ENCODE measurements at regions not wholly inside any gene's neighbourhood (a gene's known extent, or its start where the extent isn't known, plus 50 kb on each side); places are given as distances from the start of the nearest gene placed in this dataset.
A peak's percentile ranks its signal among the peaks of the same experiment; 100 is the strongest.
"Not testable (repeated sequence)": the region's sequence is repeated elsewhere in the genome, so short reads cannot be mapped to it uniquely, and the experiment has no call there.

DNA sequence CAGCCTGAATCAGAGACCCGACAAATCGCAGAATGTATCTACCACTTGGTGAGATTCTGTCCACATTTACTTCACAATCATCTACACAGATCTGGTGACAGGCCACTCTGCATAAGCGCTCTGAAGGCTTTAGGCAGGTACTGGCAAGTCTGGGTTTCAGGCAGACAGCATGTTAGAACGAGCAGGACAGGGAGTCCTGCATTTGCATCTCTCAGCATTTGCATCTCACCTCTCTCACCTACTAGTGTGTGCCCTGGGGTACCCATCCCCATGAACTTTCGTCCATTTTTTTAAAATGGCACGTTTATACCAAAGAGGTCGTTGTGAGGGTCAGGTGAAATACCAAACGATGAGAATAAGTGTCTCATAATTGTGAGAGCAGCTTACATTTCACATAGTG is 108.2 kb downstream of the SPATA31A1 start:
- not testable (repeated sequence) for DNase-seq

DNA sequence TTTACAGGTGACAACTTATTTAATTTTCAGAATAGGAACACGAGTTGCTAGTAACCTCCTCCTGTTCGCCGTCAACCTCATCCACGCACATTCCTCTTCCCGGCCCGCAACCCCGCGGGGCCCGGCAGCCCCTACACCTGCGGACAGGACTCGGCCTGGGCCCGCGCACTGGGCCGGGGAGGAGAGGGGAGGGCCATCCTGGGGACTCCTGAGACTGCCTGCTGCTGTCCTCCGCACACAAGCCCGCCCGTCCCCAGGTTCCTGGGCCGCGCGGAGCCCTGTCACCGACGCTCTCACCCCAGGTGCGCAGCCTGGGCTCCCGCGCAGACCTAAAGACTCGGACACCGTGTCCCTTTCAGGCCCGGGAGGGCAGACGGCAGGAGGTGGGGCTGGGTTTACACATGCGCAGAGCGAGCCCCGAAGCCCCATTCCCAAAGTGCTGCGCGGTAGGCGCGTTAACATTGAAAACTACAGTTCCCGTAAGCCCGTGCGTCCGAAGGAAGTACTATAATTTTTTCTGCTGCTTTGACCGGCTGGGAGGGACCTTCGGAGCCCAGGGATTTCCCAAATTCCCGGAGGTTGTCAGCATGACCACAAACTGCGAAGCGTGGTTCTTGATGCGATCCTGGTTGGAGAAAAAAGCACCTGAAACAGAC is 108.8 kb downstream of the SPATA31A1 start:
- peak; percentile 85 for DNase-seq

DNA sequence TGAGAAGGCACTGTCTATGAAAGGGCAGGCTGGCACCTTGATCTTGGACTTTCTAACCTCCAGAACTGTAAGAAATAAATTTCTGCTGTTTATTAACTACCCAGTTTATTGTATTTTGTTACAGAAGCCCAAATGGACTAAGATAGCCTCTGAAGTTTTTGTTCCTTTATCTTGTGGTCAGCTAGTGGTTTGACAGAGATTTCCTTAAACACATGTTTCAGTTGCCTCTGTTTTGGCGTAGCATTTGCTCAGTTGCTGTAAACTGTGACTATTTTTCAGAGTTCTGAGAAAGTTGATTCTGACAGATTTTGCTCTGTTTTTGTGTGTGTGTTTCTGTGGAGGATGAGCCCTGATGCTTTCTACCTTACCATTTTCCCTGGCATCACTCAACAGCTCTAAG is 119.0 kb downstream of the SPATA31A1 start:
- DNase-seq = not testable (repeated sequence)

DNA sequence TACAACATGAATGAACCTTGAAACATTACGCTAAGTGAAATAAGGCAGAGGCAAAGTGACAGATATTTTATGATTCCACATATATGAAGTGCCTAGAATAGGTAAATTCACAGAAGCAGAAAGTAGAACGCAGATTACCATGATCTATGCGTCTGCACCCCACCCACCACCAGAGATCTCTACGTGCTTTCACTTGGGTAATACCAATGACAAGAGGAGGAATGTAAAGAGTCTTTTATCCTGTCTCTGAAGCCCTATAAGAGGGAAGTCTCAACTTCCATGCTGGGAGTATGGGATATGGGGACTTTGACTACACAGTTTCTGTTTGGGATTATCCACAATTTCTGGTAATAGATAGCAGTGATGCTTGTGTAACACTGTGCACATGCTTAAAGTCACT is 127.6 kb downstream of the SPATA31A1 start:
- DNase-seq = not testable (repeated sequence)

DNA sequence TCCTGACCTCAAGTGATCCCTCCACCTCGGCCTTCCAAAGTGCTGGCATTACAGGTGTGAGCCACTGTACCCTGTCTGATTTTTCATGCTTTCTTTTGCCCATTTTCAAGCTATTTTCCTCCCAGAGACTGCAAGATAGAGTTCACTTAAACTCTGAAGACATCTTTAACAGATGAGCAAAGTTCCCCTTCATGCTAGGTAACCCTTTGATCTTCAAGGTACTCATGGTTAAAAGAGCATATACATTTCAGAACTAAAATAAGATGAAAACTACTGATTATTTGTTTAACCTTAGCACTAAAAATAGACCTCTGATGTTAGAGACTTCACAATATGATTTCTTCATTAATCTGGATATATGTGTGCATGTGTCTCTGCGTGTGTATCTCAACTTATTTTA is 128.4 kb downstream of the SPATA31A1 start:
- DNase-seq = not testable (repeated sequence)

DNA sequence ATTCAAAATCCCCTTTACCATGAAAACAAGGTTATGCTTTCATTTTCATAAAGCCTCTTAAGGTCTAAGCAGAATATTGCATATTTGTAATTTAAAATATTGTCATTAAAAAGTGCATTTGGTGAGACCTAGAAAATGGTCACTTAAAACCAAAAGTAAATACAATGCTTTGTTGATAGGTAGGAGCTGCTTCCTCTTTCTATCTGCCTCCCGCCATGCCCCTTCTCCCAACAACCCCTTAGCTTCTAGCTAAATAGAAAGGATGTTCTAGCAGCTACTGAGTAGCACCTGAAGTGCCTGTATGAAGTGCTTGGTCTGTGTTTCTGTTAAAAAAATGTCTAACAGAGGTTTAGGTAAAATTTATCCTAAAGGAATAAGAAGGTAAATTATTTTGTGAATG is 128.8 kb downstream of the SPATA31A1 start:
- not testable (repeated sequence) for DNase-seq

DNA sequence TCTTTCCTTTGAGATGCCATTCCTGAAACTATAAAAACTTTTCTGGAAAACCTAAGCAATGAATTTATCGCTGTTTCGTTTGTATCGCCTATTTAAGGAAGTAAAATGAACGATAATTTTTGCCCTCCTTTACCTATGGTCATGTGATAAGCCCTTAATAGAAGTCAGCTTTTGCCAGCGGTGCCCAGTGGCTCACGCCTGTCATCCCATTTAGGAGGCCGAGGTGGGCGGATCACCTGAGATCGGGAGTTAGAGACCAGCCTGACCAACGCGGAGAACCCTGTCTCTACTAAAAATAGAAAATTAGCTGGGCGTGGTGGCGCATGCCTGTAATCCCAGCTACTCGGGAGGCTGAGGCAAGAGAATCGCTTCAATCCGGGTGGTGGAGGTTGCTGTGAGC is 132.0 kb downstream of the SPATA31A1 start:
- not testable (repeated sequence) for DNase-seq

DNA sequence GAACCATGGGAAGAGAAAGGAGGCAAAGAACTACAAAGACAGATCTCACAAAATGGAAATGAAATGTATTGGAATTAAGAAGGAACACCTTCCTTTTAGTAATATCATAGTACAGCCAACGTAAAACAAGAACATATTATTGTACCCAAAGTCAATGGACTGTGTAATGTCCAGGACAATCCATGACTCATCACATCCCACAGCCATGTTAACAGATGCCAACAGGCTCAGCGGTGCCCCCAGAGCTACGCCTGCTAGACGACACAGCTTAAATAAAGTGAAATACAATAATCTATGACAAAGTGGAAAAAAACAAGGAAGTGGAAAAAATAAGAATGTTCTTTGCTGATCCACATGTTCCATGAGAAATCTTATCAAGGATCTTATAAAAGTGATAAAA is 140.8 kb downstream of the SPATA31A1 start:
- not testable (repeated sequence) for DNase-seq

DNA sequence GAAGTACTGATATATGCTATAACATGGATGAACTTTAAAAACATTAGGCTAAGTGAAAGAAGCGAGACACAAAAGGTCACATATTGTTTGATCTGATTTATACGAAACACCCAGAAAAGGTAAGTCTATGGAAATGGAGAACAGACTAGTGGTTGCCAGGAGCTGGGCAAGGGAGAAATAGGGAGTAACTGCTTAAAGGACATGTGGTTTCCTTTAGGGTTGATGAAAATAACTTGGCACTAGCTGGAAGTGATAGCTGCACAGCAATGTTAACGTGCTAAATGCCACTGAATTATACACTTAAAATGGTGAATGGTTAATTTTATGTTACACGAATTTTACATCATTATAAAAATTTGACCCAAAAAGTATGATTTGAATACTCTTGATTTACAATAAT is 147.7 kb downstream of the SPATA31A1 start:
- not testable (repeated sequence) for DNase-seq

DNA sequence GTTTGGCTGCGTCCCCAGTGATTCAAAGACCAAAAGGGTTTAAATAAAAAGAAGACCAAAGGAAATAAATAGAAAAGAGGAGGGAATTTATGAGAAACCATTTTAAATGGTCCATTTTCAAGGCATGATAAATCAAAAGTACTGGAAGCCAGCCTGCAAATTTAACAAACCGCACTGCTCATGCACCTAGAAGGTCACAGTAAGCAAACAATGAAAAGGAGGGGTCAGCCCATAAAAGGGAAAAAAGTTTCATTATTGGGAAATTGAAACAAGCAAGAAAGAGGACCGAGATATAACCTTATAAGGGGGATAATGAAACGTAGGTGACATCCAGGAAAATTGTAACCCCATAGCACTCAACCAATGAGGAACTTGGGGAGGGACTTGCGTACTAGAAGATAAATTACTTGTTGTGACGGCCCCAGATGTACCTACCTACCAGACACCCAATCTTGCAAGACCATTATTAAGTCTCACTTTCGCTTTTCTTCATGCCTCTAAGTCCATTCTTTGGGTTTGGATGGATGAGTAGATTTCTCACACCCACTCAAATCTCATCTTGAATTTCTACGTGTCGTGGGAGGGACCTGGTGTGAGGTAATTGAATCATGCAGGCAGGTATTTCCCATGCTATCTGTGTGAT is 172.0 kb downstream of the SPATA31A1 start:
- DNase-seq = not testable (repeated sequence)

DNA sequence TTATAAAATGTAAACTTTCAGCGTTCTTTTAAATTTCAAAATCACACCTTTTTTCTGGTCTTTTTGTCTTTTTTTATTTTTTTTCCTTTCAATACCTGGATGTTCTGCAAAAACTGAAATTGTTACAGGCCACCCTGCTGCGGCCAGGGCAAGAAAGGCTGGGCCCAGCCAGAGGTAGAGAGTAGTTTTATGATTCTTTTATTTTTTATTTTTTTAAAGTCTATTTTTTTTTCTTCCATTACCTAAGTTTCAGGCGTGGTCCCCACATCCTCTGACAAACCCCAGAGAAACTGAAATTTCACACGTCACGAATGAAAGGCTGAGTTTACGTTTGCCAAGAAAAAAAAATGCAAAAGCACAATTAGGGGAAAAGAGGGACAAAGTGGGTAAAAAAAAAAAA is 177.1 kb downstream of the SPATA31A1 start:
- not testable (repeated sequence) for DNase-seq

DNA sequence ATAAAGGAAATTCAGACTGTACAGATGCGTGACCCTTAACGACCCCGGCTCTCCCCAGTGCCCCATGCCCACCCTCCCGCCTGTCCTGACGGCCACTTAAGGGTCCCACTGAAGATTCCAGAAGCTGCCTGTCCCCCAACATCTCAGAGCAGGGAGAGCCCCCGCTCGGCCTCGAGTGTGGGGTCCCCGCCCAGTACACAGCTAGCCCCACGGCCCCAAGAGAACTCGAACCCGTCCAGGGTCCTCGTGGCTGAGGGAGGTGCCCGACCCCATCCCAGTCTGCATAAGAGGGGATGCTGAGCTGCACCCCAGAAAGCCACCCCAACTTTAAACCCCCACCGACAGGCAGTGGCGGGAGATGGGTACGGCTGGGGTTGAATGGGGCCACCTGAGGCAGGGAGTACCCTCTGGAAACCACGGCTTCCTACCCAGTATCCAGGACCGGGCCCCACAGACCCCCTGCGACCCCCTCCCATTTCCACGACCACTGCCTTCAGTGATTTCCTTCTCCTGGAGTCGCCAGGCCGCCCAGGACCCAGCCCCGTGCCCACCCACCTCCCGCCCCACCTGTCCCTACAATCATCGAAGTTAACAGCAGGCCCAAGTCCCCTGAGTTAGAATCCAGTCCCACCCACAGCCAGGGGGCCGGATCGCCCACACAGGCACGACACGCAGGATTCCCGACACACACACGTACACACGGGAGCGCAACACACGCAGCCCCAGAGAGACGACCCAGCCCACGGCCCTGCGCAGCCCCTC is 177.7 kb downstream of the SPATA31A1 start:
- not testable (repeated sequence) for DNase-seq

DNA sequence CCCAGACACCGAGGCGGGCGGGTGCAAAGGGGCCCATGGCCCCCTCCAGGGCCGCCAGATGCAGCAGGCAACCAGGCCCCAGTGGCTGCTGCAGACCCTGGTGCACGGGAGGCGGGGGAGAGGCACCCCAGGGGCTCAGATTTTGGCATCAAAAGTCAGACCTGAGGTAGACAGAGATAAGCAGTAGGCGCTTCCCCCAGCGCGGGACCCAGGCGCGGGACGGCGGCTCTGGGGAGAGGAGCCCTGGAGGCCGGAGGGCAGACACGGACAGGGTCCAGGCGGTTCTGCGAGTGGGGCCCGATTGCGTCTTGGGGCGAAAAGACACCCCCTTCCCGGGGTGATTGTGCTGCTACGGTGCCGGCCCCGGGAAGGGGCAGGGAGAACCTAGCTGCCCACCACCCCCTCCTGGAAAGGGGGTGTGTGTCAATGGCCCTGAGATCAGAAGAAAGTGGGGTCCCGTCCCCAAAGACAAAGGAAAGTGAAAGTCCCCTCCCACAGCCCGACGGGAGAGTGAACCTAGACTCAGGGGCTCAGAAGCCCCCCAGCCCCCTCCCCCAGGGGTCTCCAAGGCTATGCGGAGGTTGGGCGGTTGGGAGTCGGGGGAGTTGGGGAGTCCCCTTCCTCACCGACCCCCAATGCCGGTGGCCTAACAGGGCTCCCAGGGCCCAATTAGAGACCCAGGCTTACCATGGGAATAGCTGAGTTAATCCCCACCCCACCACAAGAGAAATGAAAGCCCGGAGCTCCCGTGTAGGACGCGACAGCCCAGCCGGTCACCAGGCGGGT is 178.5 kb downstream of the SPATA31A1 start:
- not testable (repeated sequence) for DNase-seq

DNA sequence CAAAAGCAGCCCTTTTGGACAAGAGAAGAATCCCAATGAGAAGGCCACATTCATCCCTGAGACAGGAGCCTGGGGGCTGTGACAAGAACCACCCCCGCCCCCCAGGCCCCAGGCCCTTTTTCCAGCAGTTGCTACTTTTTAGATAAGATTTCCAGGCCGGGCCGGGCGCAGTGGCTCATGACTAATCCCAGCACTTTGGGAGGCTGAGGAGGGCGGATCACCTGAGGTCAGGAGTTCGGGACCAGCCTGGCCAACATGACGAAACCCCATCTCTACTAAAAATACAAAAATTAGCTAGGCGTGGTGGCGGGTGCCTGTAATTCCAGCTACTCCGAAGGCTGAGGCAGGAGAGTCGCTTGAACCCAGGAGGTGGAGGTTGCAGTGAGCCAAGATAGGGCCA is 179.4 kb downstream of the SPATA31A1 start:
- not testable (repeated sequence) for DNase-seq

DNA sequence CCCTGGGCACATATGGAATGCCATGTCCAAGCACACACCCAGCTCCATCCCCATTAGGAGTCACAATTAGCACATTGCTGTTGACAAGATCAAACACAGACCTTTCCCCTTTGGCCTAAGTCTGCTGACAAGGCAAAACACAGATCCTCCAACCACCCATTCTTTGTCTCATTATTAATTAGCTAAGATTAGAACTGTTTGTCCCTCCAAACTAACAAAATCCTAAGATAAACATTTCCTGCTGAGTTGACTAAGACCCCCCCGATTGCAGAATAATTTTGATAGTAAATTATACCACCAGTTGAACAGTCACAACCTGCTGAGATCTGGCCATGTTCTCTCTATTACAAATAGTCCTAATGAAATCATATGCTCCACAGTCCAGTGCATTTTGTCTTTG is 186.7 kb downstream of the SPATA31A1 start:
- not testable (repeated sequence) for DNase-seq

DNA sequence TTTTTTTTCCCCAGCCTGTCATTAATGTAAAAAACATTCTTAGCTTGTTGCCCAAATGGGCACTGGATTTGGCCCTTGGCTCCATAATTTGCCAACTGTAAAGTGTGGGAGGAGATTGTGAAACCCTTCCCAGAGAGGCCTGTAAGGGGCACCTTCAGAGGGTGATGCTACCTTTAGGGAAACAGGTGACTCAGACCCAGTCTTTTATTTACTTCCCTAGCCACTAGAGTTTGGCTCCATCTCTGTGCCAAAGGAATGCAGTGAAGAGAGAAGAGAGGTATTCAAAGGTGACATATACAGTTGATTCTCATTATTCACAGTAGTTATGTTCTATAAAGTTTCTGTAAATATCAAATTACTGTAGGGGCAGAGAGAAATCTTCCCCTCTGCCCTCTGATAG is 189.6 kb downstream of the SPATA31A1 start:
- DNase-seq = not testable (repeated sequence)

DNA sequence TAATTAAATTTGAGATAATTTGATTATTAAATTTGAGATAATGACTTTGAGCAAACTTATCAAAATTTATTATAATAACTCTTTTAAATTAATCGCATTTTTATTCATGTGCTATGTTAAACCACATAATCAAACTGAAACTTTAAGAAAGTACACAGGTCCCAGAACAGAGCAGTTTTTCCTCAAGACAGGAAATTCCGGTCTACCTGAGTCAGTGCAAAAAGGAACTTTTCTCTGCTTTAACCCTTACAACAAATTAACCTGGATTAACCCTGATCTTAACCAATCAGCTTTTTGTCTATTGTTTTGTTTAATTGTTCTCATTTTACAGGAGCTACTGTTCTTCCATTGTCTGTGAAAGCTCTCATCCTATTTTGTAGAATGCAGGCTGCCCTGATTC is 195.1 kb downstream of the SPATA31A1 start:
- not testable (repeated sequence) for DNase-seq

DNA sequence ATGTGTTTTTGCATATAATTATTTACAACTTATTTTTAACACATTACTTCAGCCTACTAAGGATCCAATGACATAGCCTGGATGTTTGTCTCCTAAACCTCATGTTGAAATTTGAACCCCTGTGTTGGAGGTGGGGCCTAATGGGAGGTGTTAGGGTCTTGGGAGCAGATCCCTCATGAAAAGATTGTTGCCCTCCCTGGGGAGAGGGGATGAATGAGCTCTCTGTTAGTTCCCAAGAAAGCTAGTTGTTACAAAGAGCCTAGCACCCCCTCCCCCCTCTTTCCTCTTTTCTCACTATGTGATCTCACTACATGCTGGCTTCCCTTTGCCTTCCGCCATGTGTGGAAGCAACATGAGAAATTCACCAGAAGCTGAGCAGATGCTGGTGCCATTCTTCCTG is 196.1 kb downstream of the SPATA31A1 start:
- not testable (repeated sequence) for DNase-seq

DNA sequence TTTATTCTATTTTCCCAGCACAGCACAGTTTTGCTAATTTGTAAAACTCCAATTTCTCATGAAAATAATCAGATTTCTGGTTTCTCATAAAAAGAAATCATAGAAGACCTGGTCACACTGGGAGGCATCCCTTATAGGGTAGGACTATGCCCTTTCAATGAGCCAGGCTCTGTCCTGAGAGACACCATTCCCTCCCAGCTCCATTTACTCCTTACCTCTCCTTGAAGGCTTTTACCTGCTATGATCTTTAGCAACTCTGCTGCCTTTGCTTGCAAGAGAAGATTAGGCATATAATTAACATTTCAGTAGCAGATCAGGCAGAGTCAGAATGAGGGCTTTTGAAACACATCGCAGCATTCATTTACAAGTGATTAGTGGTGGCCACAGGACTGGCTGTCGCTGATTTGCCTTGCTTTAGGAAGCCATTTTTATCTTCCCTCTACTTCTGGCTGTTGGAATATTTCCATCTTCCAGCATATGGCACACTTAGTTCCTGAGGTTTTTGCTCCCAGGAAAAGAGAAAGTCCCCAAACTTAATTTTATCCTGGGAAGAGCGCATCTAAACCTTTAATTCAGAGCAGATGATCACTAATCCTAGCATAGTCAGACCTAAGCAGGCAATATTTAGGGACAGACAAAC is 196.9 kb downstream of the SPATA31A1 start:
- DNase-seq = not testable (repeated sequence)

DNA sequence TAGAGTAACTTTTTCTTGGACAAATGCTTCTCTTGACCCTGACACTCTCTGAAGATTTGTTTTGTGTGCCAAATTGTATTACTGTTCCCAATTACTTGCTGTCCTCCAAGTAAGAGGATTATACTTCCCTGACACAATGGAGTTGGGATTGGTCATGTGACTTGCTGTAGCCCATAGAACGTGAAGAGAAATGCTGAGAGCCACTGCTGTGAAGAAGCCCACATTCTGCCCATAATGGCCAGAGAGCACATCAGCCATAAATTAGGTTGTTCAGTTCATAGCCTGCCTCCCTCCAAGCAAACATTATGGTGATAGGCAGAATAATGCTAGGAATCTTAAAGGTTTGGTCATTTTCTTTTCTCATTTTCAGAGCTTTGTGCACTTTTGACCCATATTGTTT is 198.9 kb downstream of the SPATA31A1 start:
- DNase-seq = not testable (repeated sequence)

DNA sequence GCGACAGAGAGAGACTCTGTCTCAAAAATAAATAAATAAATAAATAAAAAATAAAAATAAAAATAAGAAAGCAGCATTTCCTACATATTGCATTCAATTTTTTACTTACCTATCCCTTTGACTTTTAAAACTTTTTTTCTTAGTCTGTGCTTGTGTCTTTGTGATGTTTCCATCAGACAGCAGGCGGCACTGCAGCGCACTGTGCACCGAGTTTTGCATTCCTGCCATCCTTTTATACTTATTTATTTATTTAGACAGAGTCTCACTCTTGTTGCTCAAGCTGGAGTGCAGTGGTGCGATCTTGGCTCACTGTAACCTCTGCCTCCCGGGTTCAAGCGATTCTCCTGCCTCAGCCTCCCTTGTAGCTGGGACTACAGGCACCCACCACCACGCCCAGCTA is 203.9 kb downstream of the SPATA31A1 start:
- DNase-seq = not testable (repeated sequence)

DNA sequence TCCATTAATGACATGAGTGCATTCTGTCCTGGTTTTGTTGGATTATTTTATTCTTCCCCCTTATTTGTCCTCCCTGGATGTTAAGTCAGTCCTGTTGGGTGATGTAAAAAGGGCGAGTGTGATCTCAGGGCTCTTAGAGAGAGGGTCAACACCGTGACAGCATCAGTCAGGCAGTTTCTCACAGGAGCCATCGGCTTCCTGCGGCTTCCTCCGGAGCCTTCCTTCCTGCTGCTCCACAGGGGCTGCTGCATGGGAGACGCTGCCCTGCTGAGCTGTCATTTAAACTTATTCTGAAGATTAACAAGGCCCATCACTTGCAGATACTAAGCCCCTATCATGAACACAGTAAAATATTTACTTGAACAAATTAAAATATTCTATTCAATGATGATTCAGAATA is 211.3 kb downstream of the SPATA31A1 start:
- not testable (repeated sequence) for DNase-seq
